Right renal pelvis (tissue), 4 donors: ENCODE measurements at regions not wholly inside any gene's neighbourhood (a gene's known extent, or its start where the extent isn't known, plus 50 kb on each side); places are given as distances from the start of the nearest gene placed in this dataset.

Experiments used
- DNase-seq, 4 donors: peaks; one replicate each; pipeline ENCODE4 v3.0.0-alpha.2; 2013; ENCODE audit warnings: low read depth in 4 of 4, low spot score in 3 of 4, missing footprints in 1 of 4

GRCh38 chr3:124516333-124516732, 213.9 kb upstream of the UMPS start:
- DNase-seq, result no peak

GRCh38 chr3:124517306-124517705, 212.9 kb upstream of the UMPS start:
- no peak for DNase-seq

GRCh38 chr3:124518350-124518749, 211.9 kb upstream of the UMPS start:
- DNase-seq, result no peak

GRCh38 chr3:124519591-124520194, 210.6 kb upstream of the UMPS start:
- DNase-seq, result no peak

- no peak for DNase-seq
Observed at GRCh38 chr3:124520970-124521369, 209.3 kb upstream of the UMPS start.

GRCh38 chr3:124522082-124522625, 208.1 kb upstream of the UMPS start:
- DNase-seq, result no peak

- DNase-seq, result no peak
Observed at GRCh38 chr3:124526601-124527000, 203.7 kb upstream of the UMPS start.

GRCh38 chr3:124529826-124530571, 200.3 kb upstream of the UMPS start:
- no peak for DNase-seq

- DNase-seq, result no peak
Observed at GRCh38 chr3:124530916-124531315, 199.3 kb upstream of the UMPS start.

GRCh38 chr3:124532071-124532470, 198.2 kb upstream of the UMPS start:
- DNase-seq, result no peak

- no peak for DNase-seq
Observed at GRCh38 chr3:124535306-124535705, 194.9 kb upstream of the UMPS start.

- DNase-seq, result no peak
Observed at GRCh38 chr3:124540550-124541211, 189.6 kb upstream of the UMPS start.

GRCh38 chr3:124542214-124542869, 187.9 kb upstream of the UMPS start:
- no peak for DNase-seq

- DNase-seq, result no peak
Observed at GRCh38 chr3:124545891-124546290, 184.4 kb upstream of the UMPS start.

GRCh38 chr3:124552224-124552623, 178.0 kb upstream of the UMPS start:
- DNase-seq, result no peak

GRCh38 chr3:124553178-124553577, 177.1 kb upstream of the UMPS start:
- no peak for DNase-seq

GRCh38 chr3:124556636-124557035, 173.6 kb upstream of the UMPS start:
- no peak for DNase-seq

GRCh38 chr3:124557433-124558232, 172.6 kb upstream of the UMPS start:
- no peak for DNase-seq

GRCh38 chr3:124558991-124559845, 171.0 kb upstream of the UMPS start:
- DNase-seq, result peak in 2 of 4 donors; percentile 28 to 46
